T-cell (primary cell): ENCODE measurements at regions not wholly inside any gene's neighbourhood (a gene's known extent, or its start where the extent isn't known, plus 50 kb on each side); places are given as distances from the start of the nearest gene placed in this dataset.
"Not testable (repeated sequence)": the region's sequence is repeated elsewhere in the genome, so short reads cannot be mapped to it uniquely, and the experiment has no call there.

Experiments
- ATAC-seq, 4 experiments: fragments of 200-7000 bp in 3 of 4; fragments of 150-1000 bp in 1 of 4; cut with Tn5 transposase; replicated peaks in 1 of 4; 1 replicate in 3 of 4; 2 replicates in 1 of 4; pipeline ENCODE4 v1.10.0; 2021; ENCODE audit warnings: moderate library complexity in 3 of 4, mild to moderate bottlenecking in 2 of 4, moderate number of reproducible peaks in 1 of 4
- CTCF ChIA-PET, 2 donors: fragments of 300-600 bp; sonication (Branson Sonifier 250); formaldehyde crosslinking; loops; one replicate each; lab custom pipeline; 2022; ENCODE audit warnings: antibody characterized with exemption in 2 of 2; lab: Charles Lee
- POLR2A ChIA-PET, 2 donors: fragments of 300-600 bp; sonication (Branson Sonifier 250); formaldehyde crosslinking; loops; one replicate each; lab custom pipeline; 2022; ENCODE audit warnings: antibody characterized with exemption in 2 of 2; lab: Charles Lee
- DNase-seq, 35 experiments: peaks; one replicate each; pipeline versions ENCODE4 v3.0.0 to v3.0.0-alpha.2; 2013 to 2023
- H3K27ac ChIP-seq: one replicate; pipeline ENCODE4 v1.5.1; 2013; ENCODE audit warnings: low read length
- H3K27me3 ChIP-seq, 2 experiments: replicated peaks in 1 of 2; 1 replicate in 1 of 2; 2 replicates in 1 of 2; pipeline versions ENCODE4 v1.6.1 to v1.7.0; 2013; ENCODE audit warnings: low read length in 1 of 2, mixed read lengths in 1 of 2; ENCODE audit not compliant: control insufficient read depth in 2 of 2, insufficient read depth in 2 of 2; ENCODE audit errors: extremely low read depth in 1 of 2
- H3K36me3 ChIP-seq, 2 donors: 1 replicate in 1 of 2; 2 replicates in 1 of 2; pipeline versions ENCODE4 v1.6.1 to v1.7.0; 2013; ENCODE audit warnings: low read length in 1 of 2; ENCODE audit not compliant: control insufficient read depth in 2 of 2, insufficient read depth in 1 of 2; ENCODE audit errors: extremely low read depth in 1 of 2
- H3K4me1 ChIP-seq, 2 experiments: 1 replicate in 1 of 2; 2 replicates in 1 of 2; pipeline versions ENCODE4 v1.6.1 to v1.7.0; 2013; ENCODE audit warnings: low read length in 2 of 2, mixed read lengths in 1 of 2; ENCODE audit not compliant: insufficient read depth in 2 of 2, control insufficient read depth in 1 of 2; ENCODE audit errors: extremely low read depth in 1 of 2
- H3K4me3 ChIP-seq, 2 donors: 1 replicate in 1 of 2; 2 replicates in 1 of 2; pipeline versions ENCODE4 v1.5.1 to v1.7.0; 2013; ENCODE audit warnings: mild to moderate bottlenecking in 2 of 2, low read length in 1 of 2, moderate library complexity in 1 of 2; ENCODE audit not compliant: control insufficient read depth in 1 of 2; ENCODE audit errors: extremely low read depth in 1 of 2
- H3K9me3 ChIP-seq: 2 replicates; pipeline ENCODE4 v1.7.0; 2013
- H3K27ac Mint-ChIP-seq, 2 donors: one replicate each; pipeline ENCODE4 v1.8.0; 2020 to 2021; ENCODE audit warnings: mild to moderate bottlenecking in 2 of 2, mixed read lengths in 2 of 2
- H3K27me3 Mint-ChIP-seq, 2 donors: one replicate each; pipeline ENCODE4 v1.8.0; 2021 to 2022; ENCODE audit warnings: mixed read lengths in 2 of 2
- H3K36me3 Mint-ChIP-seq: one replicate; pipeline ENCODE4 v1.8.0; 2021; ENCODE audit warnings: mixed read lengths
- H3K4me1 Mint-ChIP-seq, 3 donors: one replicate each; pipeline ENCODE4 v1.8.0; 2020 to 2022; ENCODE audit warnings: mixed read lengths in 3 of 3, mild to moderate bottlenecking in 1 of 3
- H3K4me3 Mint-ChIP-seq, 3 donors: one replicate each; pipeline ENCODE4 v1.8.0; 2020 to 2022; ENCODE audit warnings: mild to moderate bottlenecking in 3 of 3, mixed read lengths in 3 of 3, moderate library complexity in 3 of 3
- H3K9me3 Mint-ChIP-seq, 3 donors: one replicate each; pipeline ENCODE4 v1.8.0; 2020 to 2022; ENCODE audit warnings: mixed read lengths in 3 of 3
- WGBS: methylation state at CpG from one replicate; pipeline ENCODE4 v1.1.5; 2013; ENCODE audit warnings: missing lambda C conversion rate; ENCODE audit not compliant: insufficient coverage; 5-methylcytosine and 5-hydroxymethylcytosine counted together

DNA sequence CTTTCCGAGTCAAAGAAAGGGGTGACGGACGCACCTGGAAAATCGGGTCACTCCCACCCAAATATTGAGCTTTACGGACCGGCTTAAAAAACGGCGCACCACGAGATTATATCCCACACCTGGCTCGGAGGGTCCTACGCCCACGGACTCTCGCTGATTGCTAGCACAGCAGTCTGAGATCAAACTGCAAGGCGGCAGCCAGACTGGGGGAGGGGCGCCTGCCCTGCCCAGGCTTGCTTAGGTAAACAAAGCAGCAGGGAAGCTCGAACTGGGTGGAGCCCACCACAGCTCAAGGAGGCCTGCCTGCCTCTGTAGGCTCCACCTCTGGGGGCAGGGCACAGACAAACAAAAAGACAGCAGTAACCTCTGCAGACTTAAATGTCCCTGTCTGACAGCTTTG is 1416.9 kb downstream of the SLITRK5 start:
- H3K27me3 Mint-ChIP-seq, CTCF ChIA-PET, H3K4me3 Mint-ChIP-seq, H3K27ac Mint-ChIP-seq, H3K4me1 ChIP-seq, H3K36me3 ChIP-seq, H3K27ac ChIP-seq, POLR2A ChIA-PET, ATAC-seq, H3K4me3 ChIP-seq, H3K9me3 Mint-ChIP-seq, H3K4me1 Mint-ChIP-seq, H3K27me3 ChIP-seq, H3K36me3 Mint-ChIP-seq, H3K9me3 ChIP-seq, DNase-seq: not testable (repeated sequence)
- no CpG with 5 or more reads among the region's 16 CpGs for WGBS

DNA sequence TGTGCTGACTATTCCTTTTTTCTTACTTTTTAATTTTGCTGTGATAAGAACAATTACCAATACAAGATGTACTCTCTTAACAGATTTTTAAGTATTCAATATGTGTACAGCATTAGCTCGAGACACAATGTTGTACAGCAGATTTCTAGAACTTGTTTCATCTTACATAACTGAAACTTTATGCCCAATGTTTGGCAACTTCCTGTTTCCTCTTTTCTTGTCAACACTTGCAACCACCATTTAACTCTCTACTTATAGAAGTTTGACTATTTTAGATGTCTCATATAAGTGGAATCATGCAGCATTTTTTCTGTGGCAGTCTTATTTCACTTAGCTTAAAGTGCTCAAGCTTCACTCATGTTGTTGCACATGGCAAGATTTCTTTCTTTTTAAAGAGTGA is 1426.8 kb downstream of the SLITRK5 start:
- H3K36me3 Mint-ChIP-seq, result no peaks in the 10 kb centered on the region
- peaks cover 0 to 5% (median 2%) of the 10 kb centered on the region in 3 donors for H3K4me1 Mint-ChIP-seq
- Histone ChIP-seq H3K36me3 (no peaks in the 10 kb centered on the region), H3K27me3 (no peaks in the 10 kb centered on the region), H3K4me1 (no peaks in the 10 kb centered on the region), H3K27ac (no peak overlapping the region), H3K9me3 (no peaks in the 10 kb centered on the region), H3K4me3 (no peak overlapping the region)
- ChIA-PET POLR2A (no interaction called here), CTCF (no interaction called here)
- 86% methylated on average over 1 of the region's 1 CpG for WGBS
- DNase-seq (no peak), ATAC-seq (no peak)
- H3K9me3 Mint-ChIP-seq, result peaks cover 0 to 25% (median 0%) of the 10 kb centered on the region in 3 donors
- H3K27ac Mint-ChIP-seq, result no peak overlapping the region
- no peak overlapping the region for H3K4me3 Mint-ChIP-seq
- H3K27me3 Mint-ChIP-seq, result no peaks in the 10 kb centered on the region

DNA sequence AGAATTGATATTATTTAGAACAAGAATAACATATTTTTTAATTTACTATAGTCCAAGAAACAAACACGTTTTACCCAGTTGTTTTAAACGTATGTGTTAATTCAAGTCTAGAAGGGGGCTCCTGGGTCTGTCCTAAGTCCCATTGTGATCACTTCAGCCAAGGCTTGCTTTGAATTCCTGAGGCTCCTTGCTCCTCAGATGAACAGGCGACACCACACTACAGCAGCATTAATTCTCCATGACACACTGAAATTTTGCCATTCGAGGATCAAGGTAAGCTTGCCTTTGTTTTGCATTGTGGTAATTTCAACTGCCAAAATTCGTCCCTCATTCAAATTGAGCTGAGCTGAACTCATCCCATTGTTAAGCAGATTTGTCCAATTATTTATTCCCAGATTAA is 1442.6 kb downstream of the SLITRK5 start:
- Histone ChIP-seq H3K27me3 (no peaks in the 10 kb centered on the region), H3K4me1 (no peaks in the 10 kb centered on the region), H3K4me3 (no peak overlapping the region), H3K27ac (no peak overlapping the region), H3K36me3 (no peaks in the 10 kb centered on the region), H3K9me3 (no peaks in the 10 kb centered on the region)
- Mint-ChIP-seq H3K4me3 (no peak overlapping the region), H3K36me3 (no peaks in the 10 kb centered on the region), H3K4me1 (no peaks in the 10 kb centered on the region), H3K27me3 (no peaks in the 10 kb centered on the region), H3K9me3 (peaks cover 0 to 9% (median 2%) of the 10 kb centered on the region in 3 donors), H3K27ac (no peak overlapping the region)
- CTCF ChIA-PET, result no interaction called here
- ATAC-seq (no peak), DNase-seq (no peak)
- POLR2A ChIA-PET, result no interaction called here
- 64% methylated on average over 2 of the region's 5 CpGs for WGBS

GRCh38 chr13:89115307-89115706 is 1444.1 kb downstream of the SLITRK5 start:
- WGBS, result 14% methylated on average over 1 of the region's 3 CpGs
- Mint-ChIP-seq H3K4me1 (no peaks in the 10 kb centered on the region), H3K36me3 (no peaks in the 10 kb centered on the region), H3K27me3 (no peaks in the 10 kb centered on the region), H3K9me3 (peaks cover 2 to 11% (median 7%) of the 10 kb centered on the region in 3 donors), H3K27ac (no peak overlapping the region), H3K4me3 (no peak overlapping the region)
- ChIA-PET POLR2A (no interaction called here), CTCF (no interaction called here)
- no peak for ATAC-seq
- H3K27ac ChIP-seq, result no peak overlapping the region
- H3K27me3 ChIP-seq, result no peaks in the 10 kb centered on the region
- no peak for DNase-seq
- no peak overlapping the region for H3K4me3 ChIP-seq
- H3K9me3 ChIP-seq, result no peaks in the 10 kb centered on the region
- no peaks in the 10 kb centered on the region for H3K36me3 ChIP-seq
- H3K4me1 ChIP-seq, result no peaks in the 10 kb centered on the region

DNA sequence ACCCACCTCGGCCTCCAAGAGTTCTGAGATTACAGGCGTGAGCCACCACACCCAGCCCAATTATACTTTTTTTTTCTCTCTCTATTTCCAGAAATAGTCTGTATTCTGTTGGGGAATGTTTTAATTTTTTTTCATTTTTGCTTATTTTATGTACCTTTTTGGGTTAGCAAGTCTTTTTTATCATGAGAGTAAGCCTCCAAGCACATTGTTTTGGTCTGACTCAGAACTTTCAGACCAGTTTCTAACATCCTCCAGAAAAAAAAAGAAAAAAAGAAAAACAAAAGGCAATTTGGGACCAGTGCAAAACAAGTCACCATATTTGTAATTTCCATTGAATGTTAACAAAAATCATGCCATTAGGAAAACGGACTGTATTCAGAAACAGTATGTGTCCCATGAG is 1465.5 kb downstream of the SLITRK5 start:
- H3K27me3 ChIP-seq, result no peaks in the 10 kb centered on the region
- DNase-seq (no peak), ATAC-seq (no peak)
- no peaks in the 10 kb centered on the region for H3K36me3 ChIP-seq
- Mint-ChIP-seq H3K27ac (no peak overlapping the region), H3K27me3 (no peaks in the 10 kb centered on the region), H3K36me3 (no peaks in the 10 kb centered on the region), H3K4me3 (no peak overlapping the region), H3K9me3 (peaks cover 0 to 21% (median 4%) of the 10 kb centered on the region in 3 donors), H3K4me1 (no peaks in the 10 kb centered on the region)
- H3K4me3 ChIP-seq, result no peak overlapping the region
- no peaks in the 10 kb centered on the region for H3K9me3 ChIP-seq
- H3K27ac ChIP-seq, result no peak overlapping the region
- ChIA-PET CTCF (no interaction called here), POLR2A (no interaction called here)
- no peaks in the 10 kb centered on the region for H3K4me1 ChIP-seq
- no CpG with 5 or more reads among the region's 3 CpGs for WGBS

DNA sequence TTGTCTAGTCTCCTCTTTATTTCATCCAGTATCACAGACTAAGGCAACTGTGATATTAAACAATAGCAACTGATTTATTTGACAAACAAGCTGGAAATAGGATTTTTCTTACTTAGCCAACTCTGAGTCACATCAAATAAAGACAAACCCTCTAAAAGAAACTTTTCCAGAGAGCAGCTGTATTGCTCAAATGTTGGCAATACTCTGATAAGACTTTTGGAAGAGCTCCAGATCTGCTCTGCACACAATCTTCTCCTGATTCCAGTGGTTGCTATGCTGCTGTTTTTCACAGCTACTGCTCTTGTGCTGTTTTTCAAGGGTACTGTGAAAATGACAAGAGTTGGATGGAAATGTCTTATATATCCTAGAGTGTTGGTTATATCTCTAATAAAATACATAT is 1479.2 kb downstream of the SLITRK5 start:
- ChIA-PET CTCF (no interaction called here), POLR2A (no interaction called here)
- no peaks in the 10 kb centered on the region for H3K36me3 ChIP-seq
- Mint-ChIP-seq H3K4me1 (no peaks in the 10 kb centered on the region), H3K27me3 (no peaks in the 10 kb centered on the region), H3K27ac (no peak overlapping the region), H3K4me3 (no peak overlapping the region), H3K36me3 (no peaks in the 10 kb centered on the region), H3K9me3 (peaks cover 6 to 24% (median 15%) of the 10 kb centered on the region in 3 donors)
- DNase-seq, result no peak
- no peaks in the 10 kb centered on the region for H3K9me3 ChIP-seq
- H3K4me1 ChIP-seq, result no peaks in the 10 kb centered on the region
- H3K4me3 ChIP-seq, result no peak overlapping the region
- no peak for ATAC-seq
- H3K27me3 ChIP-seq, result no peaks in the 10 kb centered on the region
- H3K27ac ChIP-seq, result no peak overlapping the region

GRCh38 chr13:89153941-89154340 is 1482.8 kb downstream of the SLITRK5 start:
- Mint-ChIP-seq H3K4me1 (no peaks in the 10 kb centered on the region), H3K27me3 (no peaks in the 10 kb centered on the region), H3K4me3 (no peak overlapping the region), H3K27ac (no peak overlapping the region), H3K36me3 (no peaks in the 10 kb centered on the region), H3K9me3 (peaks cover 6 to 14% (median 11%) of the 10 kb centered on the region in 3 donors)
- Histone ChIP-seq H3K36me3 (no peaks in the 10 kb centered on the region), H3K4me3 (no peak overlapping the region), H3K27ac (no peak overlapping the region), H3K9me3 (no peaks in the 10 kb centered on the region), H3K4me1 (no peaks in the 10 kb centered on the region), H3K27me3 (no peaks in the 10 kb centered on the region)
- DNase-seq (no peak), ATAC-seq (no peak)
- WGBS, result 80% methylated on average over 1 of the region's 5 CpGs
- CTCF ChIA-PET, result no interaction called here
- POLR2A ChIA-PET, result no interaction called here
